Gastroesophageal sphincter (tissue), 3 donors: ENCODE measurements at regions not wholly inside any gene's neighbourhood (a gene's known extent, or its start where the extent isn't known, plus 50 kb on each side); places are given as distances from the start of the nearest gene placed in this dataset.

Experiments used
- EP300 ChIP-seq: sonication (generic); formaldehyde crosslinking; IDR thresholded peaks from one replicate; pipeline ENCODE4 v1.6.1; 2017; ENCODE audit warnings: antibody characterized with exemption, mild to moderate bottlenecking
- POLR2A ChIP-seq, 2 donors: fragments of 450-650 bp; IDR thresholded peaks; one replicate each; pipeline ENCODE4 v1.6.1; 2017; ENCODE audit warnings: antibody characterized with exemption in 2 of 2, mild to moderate bottlenecking in 2 of 2, moderate library complexity in 1 of 2
- POLR2AphosphoS5 ChIP-seq: sonication (generic); formaldehyde crosslinking; IDR thresholded peaks from one replicate; pipeline ENCODE4 v1.6.1; 2017; ENCODE audit warnings: antibody characterized with exemption
- TF ChIP-seq, protein P1 (sequence below), 4 experiments: fragments of 200-600 bp in 2 of 4; fragments of 450-650 bp in 2 of 4; sonication (generic) in 1 of 4; IDR thresholded peaks; one replicate each; pipeline ENCODE4 v1.5.1; 2017 to 2019; ENCODE audit warnings: antibody characterized with exemption in 4 of 4, mild to moderate bottlenecking in 2 of 4, moderate library complexity in 2 of 4

DNA sequence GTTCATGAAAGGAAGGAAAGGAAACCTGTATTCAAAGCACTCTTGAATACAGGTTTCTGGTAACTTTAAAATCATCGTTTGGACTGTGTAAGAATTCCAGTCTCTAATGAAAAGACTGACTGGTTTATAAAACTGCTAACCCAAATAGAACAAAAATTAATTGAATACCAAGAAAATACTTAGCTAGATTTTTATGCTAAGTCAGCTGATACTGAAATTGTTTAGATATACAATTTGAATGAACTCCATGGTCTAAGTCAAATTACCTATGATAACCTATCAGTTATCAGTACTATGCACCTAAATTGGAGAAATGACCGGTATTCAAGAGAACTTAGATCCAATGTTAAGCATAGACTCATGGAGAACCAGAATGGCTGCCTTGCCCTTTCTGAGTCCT, 338.3 kb downstream of the RNF144B start:
- TF ChIP-seq POLR2A (IDR thresholded peaks at IDR 0.05) (no peak), EP300 (no peak), POLR2AphosphoS5 (no peak)
- TF ChIP-seq, protein P1, sequence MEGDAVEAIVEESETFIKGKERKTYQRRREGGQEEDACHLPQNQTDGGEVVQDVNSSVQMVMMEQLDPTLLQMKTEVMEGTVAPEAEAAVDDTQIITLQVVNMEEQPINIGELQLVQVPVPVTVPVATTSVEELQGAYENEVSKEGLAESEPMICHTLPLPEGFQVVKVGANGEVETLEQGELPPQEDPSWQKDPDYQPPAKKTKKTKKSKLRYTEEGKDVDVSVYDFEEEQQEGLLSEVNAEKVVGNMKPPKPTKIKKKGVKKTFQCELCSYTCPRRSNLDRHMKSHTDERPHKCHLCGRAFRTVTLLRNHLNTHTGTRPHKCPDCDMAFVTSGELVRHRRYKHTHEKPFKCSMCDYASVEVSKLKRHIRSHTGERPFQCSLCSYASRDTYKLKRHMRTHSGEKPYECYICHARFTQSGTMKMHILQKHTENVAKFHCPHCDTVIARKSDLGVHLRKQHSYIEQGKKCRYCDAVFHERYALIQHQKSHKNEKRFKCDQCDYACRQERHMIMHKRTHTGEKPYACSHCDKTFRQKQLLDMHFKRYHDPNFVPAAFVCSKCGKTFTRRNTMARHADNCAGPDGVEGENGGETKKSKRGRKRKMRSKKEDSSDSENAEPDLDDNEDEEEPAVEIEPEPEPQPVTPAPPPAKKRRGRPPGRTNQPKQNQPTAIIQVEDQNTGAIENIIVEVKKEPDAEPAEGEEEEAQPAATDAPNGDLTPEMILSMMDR (IDR thresholded peaks at IDR 0.05) = no peak
